ENCODE measurements at regions not wholly inside any gene's neighbourhood (a gene's known extent, or its start where the extent isn't known, plus 50 kb on each side); places are given as distances from the start of the nearest gene placed in this dataset.
"Not testable (repeated sequence)": the region's sequence is repeated elsewhere in the genome, so short reads cannot be mapped to it uniquely, and the experiment has no call there.

DNA sequence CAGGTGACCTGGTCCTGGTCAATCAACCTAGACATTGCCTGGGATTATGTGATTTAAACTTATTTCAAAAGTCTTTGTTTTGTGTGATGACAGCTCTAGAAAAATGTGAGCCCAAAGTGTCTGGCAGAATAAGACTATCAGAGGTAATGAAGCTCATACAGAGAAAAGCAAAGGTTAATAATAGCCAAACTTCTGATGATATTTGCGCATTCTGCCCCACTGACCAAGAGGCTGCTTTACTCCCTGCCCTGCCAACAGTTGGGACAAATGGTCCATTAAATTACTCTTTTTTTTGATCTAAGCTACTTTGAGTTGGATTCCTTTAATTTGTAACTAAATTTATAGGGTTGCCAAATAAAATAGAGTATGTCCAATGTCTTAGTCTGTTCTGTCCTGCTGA lies 911.2 kb downstream of the MCTP2 start:
- no peak for DNase-seq (ENCODE audit: low read depth)

DNA sequence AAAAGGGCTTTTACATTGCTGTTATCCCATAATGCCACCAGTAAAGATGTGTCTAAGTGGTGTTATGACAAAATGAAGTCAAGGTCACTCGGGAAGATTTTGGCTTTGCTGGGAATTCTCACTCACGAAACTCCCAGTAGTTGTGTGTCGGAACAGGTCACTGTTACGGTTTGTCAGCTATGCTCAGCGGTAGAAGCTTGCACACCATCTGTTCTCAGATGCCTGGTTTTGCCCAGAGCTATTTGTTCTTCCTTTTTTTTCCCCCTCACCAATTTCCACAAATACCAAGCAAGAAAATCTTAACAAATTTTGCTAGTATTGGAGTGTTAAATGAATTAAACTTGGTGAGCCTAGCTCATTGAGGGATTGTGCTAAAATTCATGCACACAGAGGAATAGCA lies 915.1 kb downstream of the MCTP2 start:
- no peak for DNase-seq (ENCODE audit: low read depth)

DNA sequence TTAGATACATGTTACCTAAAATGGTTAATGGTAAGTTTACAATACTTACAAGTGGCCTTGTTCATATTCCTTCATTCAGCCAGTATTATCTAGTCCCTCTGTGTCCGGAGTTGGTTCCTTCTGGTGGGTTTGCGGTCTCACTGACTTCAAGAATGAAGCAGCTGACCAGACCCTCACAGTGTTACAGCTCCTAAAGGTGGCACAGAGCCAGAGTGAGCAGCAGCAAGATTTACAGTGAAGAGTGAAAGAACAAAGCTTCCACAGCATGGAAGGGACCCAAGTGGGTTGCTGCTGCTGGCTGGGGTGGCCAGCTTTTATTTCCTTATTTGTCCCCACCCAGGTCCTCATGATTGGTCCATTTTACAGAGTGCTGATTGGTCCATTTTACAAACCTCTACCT lies 916.8 kb downstream of the MCTP2 start:
- no peak for DNase-seq (ENCODE audit: low read depth)

DNA sequence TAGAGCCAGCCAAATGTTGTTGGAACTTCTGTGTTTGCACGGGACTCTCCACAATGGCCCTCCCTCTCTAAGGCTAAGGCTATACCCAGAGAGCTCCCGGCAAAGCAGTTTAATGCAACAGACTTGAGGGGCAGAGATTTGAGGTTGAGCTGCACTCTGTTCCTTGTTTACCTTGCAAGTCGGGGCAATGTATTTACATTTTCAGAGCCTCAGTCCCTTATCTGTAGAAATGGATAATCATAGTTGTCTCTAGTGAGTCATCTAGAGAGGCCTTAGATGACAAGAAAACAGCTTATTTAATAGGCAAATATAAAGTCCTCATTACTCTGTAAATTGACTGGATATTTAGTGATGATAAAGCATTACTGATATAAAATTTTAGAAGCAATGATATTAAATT lies 917.7 kb downstream of the MCTP2 start:
- DNase-seq (ENCODE audit: low read depth): no peak

DNA sequence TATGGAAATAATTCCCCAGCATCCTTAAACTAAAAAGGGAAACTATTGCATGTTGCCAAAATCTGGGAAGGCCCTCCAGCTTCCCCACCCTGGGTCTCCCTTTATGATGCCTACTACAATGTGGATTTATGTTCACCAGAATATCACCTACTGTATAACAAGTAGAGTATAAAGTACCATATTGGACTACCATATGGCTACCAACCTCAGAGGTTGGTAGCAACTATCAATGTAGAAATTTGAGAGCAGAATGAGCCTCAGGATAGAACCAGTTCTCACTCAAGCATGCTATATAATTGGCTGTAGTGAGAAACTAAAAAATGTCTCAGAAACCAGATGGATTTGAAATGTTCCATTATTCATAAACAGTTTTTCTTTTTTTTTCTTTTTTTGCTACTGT lies 918.4 kb downstream of the MCTP2 start:
- no peak for DNase-seq (ENCODE audit: low read depth)

DNA sequence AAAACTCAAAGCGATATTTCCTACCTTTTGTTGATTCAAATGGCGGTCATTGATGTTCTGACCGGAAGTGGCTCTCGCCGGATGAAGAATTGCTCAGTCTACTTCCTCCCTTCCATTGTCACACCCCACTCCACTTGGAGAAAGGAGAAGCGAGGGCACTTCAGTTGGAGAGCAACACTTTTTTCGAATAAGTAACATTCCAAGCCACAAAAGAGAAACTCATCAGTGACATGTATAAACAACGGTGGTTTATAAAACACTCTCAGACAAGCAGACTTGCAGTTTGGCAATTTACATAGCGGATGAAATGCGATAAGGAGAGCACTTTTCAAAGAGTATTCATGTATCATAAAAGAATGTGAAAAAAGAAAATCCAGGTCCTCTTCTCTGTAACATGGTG lies 919.1 kb downstream of the MCTP2 start:
- DNase-seq (ENCODE audit: low read depth): no peak

DNA sequence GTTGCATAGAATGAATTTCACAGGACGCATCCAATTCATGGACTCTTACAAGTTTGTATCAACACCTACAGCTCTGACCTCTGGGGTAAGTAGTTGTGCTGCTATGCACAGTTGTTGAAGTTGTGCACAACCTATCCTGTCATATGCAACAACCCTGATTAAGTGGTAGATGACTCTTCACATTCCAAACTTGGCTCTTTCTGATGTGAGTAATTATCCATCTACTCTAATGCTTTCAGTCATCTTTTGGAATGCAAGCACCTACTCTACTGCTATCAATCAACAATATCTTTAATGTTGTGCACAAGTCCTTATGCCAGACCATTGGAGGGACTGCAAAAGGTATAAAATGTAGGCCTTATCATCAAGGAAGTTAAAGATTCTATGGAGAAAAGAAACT lies 921.4 kb downstream of the MCTP2 start:
- DNase-seq (ENCODE audit: low read depth): no peak

DNA sequence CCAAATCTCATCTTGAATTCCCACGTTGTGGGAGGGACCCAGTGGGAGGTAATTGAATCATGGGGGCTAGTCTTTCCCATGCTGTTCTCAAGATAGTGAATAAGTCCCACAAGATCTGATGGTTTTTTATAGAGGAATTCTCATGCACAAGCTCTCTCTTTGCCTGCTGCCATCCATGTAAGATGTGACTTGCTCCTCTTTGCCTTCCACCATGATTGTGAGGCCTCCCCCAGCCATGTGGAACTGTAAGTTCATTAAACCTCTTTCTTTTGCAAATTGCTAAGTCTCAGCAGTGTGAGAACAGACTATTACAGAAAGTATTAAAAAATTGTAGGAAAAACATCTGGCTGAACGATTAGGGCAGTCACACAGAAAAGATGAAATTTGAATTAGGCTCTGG lies 921.8 kb downstream of the MCTP2 start:
- not testable (repeated sequence) for DNase-seq (ENCODE audit: low read depth)

DNA sequence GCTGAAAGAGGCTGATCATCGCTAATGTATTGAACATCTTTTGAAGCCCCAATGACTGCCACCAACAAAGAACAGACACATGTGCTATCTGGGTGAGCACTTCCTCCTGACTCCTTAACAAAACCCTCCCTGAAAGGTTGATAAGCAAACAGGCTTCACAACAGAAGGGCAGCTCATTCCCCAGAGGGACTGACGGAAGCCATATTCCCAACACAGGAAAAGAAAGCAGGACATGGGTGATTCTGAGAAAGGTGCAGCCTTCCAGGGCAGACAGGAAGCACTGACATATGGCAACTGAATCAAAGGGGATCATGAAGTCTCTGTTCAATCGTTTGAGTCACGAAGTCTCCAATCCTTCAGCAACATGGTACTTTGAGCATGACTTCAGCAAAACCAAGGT lies 929.0 kb downstream of the MCTP2 start:
- no peak for DNase-seq (ENCODE audit: low read depth)

DNA sequence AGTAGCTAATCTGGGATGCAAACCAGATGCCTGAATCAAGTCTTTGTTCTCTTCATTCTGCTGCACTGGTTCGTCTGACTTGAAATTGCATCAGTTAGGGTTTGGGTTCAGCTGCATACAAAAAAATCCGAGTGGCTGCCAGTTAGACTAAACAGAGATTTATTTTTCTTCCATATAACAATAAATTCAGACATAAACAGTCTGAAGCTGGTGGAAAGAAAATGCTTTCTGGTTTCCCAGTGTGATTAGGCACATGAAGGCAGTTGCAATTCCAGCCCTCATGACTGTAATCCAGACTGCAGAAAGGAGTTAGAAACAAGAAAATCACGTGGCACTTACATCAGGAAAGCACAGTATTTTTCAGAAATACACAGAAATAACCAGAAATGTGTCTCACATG lies 930.7 kb downstream of the MCTP2 start:
- DNase-seq (ENCODE audit: low read depth): peak; percentile 44

DNA sequence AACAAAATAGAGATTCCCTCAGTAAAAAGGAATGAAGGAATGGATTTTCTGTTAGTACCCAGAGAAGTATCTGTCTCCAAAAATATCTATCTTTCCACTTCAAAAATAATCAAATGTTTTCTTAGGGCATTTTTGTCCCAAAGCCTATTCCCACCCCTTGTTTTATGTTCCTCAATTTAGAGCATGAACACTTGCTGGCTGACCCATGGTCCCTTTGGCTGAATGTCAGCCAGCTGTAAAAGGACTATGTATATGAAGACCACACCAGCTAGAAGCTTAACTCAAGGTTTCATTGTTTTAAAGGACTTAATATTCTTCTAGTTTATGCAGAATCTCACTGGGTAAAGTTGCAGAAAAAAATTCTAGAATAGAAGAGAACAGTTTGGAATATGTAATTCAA lies 931.2 kb downstream of the MCTP2 start:
- no peak for DNase-seq (ENCODE audit: low read depth)

DNA sequence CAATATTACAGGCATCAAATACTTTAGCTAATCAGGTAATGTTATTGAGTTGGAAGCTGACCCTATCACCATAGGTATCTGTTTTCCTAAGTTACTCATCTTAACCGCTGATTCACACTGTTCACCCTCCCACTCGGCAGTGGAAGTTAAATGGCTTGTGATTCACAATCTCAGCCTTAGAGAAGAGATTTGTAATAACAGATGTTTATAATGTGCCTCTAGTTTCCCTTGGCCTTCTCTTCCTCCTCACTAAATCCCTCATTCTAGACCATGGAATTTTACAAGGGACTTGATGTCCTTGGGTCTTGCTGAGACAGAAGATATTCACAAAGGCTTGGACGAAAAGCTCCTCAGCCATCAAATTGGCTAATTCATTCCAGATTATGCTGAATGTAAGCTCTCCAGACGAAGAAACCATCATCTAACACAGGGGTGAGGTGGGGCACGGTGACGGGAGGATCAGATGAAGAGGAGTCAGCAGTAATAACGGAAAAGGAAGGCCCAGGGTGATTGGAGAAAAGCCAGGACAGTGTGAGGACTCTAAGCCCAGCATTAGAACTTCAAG lies 931.7 kb downstream of the MCTP2 start:
- peak; percentile 81 for DNase-seq (ENCODE audit: low read depth)

DNA sequence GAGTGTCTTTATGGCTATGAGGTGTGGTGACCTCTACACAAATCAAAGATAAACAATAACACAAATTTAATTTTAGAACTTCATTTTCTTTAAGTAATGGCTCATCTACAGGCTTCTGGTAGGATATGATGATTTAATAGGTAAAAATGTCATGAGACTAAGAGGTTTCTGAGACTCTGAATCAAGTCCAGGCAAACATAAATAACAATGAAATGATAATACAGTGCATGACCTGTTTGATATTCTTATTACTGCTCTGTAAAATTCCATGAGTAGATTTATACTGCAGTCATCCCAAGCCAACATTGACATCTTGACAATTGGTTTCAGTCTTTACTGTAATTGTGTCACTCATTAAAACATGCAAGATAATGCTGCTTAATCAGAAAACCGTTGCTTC lies 936.8 kb downstream of the MCTP2 start:
- no peak for DNase-seq (ENCODE audit: low read depth)

DNA sequence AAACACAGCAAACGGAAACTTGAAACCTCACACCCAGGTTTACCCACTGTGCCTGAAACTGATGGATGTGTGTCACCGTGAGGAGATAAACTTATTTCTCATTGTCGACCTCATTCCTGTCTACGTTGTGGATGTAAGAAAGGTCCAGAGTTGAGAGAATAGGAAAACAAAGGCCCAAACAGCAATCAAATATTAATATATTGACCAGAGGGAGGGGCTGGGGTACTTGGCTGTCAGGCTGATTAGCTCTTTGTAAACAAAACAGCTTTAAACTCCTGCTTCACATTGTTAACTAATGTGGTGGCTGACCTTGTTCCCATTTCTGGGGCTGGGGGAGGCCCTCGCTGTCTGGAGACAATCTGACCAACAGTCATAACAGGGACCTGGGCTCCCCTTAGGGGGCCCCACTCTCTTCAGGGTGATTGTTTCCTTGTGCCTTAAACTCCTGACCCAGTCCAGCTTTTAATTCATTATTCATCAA lies 937.6 kb downstream of the MCTP2 start:
- DNase-seq (ENCODE audit: low read depth): no peak

DNA sequence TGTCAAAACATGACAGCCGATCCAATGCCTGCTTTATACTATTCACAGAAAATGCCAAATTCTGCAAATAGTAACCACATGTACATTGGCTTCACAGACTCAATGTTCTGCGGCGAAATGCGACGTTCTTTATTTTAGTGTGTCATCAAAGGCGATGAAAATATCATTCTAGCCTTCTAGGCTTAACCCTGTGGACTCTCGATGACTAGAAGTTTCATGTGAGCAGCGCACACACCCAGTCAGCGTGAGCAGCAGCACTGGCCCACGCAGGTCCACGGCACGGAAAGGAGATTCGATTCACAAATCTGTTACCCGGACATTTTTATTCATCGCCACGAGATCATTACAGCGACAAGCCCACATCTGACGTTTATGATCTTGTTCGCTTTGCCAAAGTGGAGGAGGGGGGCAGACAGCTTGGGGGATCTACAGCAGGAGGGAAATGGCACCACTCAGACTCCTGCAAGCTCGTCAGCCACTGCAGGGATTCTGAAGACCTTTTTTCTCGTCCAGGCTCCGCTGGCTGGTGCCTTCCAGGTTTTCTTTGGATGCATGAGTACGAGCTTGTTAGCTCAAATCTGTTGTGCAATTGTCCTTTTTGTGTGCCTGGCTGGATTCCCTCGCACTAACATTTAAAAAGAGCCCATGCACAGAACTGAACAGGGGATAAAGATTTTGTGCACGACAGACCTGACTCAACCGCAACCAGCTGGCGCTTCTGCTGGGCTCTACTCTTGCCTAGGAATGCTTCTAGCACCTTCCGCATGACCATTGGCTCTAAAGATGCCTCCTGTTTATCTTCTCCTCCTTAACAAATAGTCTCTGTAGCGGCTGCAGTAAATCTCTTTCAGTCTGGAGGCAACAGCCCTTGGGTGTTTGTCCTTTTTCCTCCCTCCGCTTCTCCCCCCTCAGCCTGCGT lies 938.4 kb downstream of the MCTP2 start:
- peak; percentile 81 for DNase-seq (ENCODE audit: low read depth)

DNA sequence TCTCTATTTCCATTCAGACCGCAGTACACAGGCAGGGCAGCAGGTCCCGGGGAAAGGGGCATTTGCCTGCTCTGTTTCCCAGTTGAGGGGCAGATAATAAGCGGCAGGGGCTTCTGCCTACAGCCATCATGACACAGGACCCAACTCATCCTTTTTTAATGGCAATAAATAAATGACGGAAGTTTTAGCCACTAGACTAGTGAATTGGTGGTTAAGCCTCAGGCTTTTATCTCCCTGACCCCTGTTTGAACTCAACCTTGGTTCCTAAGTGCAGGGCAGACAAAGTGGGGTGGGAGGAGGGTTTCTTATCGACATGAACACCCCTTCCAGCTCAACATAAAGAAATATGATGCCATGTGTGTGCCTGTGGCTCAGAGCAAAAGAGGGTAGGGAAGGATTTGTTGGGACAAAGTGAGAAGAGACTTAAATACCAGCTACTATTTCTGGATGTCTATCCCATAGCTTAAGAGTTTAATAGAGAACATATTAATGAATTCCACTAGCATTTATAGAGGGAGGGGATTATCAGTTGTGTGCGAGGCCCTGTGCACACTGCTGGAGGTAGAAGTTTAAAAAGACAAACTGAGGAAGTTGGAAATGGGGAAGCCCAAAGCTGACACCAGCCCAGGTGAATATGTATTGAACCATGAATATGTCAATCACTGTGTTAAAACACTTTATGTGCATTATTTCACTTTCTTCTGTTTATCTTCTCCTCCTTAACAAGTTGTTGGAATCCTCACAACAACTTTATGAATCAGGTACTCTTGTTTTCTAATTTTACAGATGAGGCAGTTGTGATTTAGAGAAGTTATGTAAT lies 939.4 kb downstream of the MCTP2 start:
- DNase-seq (ENCODE audit: low read depth): no peak

DNA sequence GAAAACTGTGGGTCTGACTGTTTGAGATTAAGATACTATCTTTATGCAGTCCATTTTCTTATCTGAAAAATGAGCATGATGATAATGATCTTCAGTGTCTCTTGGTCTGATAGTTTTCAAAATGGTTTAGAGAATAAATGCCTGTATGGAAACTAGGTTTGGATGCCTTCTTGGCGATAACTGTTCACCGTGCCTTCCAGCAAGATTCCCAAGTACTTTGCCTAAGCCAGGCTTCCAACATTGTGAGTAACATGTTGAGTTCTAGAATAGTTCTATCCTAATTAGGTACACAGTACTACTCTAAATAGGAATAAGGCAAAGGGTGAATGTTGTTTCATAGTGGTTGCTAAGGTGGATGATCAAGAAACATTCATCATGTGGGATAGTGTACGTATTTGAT lies 940.2 kb downstream of the MCTP2 start:
- no peak for DNase-seq (ENCODE audit: low read depth)

DNA sequence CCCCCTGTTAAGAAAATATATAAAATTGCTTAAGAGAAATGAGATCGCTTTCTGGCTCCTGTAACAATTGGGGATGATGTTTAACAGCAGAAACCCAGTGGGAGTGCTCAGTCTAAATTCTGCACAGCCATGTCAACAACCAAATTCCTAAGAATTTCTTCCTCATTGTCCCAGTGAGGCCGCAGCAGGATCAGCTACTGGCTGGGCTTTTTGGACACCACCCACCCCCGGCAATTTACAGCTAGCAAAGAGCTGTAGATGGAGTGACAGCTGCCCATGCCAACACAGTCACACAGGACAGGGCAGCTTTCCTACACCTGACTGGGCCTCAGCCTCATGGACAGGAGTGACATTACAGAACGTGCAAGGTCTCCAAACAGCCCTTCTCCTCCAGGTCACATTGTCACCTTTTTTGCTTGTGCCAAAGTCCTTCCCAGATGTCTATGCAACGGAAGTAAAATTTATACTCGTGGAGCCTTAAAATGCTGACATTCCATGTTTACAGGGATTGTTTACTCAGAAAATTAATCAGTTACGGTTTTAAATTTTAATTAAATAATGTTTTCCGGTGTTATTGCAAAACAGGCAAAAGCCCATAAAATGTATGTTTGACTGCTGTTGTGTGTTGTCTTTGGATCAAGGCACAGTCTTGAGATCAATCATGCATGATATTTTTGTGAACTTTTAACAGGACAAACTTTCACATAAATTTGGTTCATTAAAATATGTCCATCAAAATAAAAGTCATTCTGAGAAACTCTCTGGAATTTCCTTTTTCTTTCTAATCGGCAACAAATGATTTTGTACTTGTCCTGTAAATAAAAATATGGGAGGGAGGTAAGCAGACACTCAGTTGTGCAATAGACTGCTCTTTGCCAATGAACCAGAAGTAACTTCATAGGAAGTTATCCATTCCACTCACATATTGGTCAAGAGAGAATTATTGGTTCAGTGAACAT lies 943.2 kb downstream of the MCTP2 start:
- DNase-seq (ENCODE audit: low read depth): peak; percentile 73

DNA sequence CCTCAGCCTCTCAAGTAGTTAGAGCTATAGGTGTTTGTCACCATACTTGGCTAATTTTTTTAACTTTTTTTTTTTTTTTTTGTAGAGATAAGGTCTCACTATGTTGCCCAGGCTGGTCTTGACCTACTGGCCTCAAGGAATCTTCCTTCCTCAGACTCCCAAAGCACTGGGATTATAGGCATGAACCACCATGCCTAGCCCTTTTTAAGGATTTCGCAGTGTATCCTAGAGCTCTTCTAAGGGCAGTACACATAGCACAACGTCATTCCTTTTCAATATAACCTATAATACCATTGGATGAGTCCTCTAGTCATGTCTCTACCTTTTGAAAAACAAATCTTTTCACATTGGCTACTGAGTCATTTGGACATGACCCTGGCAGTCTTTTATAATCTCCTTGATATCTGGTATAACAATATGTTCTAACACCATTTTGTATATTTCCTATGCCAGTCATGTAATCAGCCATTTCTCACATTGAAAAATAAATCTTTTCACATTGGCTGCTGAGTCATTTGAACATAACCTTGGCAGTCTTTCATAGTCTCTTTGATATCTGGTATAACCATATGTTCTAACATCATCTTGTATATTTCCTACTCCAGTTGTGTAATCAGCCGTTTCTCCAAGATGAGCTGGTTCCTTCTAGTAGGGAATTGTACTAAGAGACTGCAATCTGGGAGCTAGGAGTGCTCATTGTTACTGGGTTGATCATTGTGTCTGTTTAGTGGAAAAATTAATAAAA lies 944.7 kb downstream of the MCTP2 start:
- DNase-seq (ENCODE audit: low read depth): peak; percentile 53

DNA sequence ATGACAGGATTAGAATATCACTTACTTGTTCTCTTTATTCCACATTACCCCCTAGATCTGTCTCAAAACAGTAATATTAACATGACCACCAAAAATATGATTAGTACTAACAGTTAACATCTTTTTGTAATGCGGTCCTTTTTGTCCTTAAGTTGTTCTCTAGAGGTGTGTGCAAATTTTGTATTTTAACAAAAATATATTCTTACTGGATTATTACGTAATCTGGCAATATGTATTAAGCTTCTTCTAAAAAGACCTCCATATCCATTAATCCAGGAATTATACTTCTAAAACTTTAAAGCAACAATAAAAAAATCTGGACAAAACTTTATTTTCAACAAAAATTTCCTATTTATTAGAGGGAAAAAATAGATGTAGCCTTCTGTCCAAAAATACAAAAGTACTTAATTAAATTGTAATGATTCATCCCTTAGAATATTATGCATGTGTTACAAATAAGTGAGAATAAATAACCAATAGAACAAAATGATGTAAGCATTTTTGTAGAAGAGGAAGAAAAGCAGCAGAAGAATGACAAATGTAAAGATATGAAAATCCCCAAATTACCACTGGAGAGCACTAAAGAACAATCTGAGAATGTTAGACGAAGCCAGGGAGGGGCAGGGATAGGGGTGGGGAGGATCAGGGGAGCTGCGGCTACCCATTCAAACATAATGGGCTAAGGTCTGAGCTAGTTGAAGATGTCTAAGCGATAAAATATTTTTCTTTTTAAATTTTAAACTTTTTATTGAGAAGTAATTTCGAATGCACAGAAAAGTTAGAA lies 945.6 kb downstream of the MCTP2 start:
- DNase-seq (ENCODE audit: low read depth): no peak
